ENCODE measurements at regions not wholly inside any gene's neighbourhood (a gene's known extent, or its start where the extent isn't known, plus 50 kb on each side); places are given as distances from the start of the nearest gene placed in this dataset.

DNA sequence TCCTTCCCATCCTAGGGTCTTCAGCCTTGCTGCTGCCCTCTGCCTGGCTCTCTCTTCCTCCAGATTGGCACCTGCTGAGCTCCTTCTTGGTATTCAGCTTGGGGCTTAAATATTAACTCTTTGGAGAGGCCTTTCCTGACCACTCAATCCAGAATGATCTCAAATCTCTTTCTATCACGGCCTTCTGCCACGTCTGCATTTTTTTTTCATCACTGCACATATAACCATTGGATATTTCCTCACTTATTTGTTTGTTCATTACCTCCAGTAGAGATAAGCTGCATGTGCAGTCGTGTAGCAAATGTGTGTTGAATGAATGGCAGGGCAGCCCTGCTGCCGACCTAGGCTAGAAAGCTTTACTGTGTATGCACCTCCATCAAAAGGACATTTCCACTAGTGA, 51.6 kb upstream of the MPP7 start:
- Histone ChIP-seq H3K4me1 (no peaks in the 10 kb centered on the region), H3K79me2 (ENCODE audit: low read depth) (no peaks in the 10 kb centered on the region), H3K9me3 (ENCODE audit: low read depth) (no peaks in the 10 kb centered on the region), H3F3A (ENCODE audit: low read depth) (no peaks in the 10 kb centered on the region), H3K9ac (no peak overlapping the region), H2AFZ (replicated peaks) (no peak overlapping the region), H3K27me3 (no peaks in the 10 kb centered on the region), H3K4me3 (no peak overlapping the region), H3K4me2 (no peak overlapping the region), H4K20me1 (ENCODE audit: low read depth) (no peaks in the 10 kb centered on the region), H3K36me3 (no peaks in the 10 kb centered on the region), H3K27ac (no peak overlapping the region)
- no peaks in the 10 kb centered on the region for H3K36me3 Mint-ChIP-seq
- DNase-seq (ENCODE audit: low spot score): no peak
- H3K4me1 Mint-ChIP-seq: no peaks in the 10 kb centered on the region
- no peak overlapping the region for H3K4me3 Mint-ChIP-seq
- no peak overlapping the region for H3K27ac Mint-ChIP-seq
- no peak for TF ChIP-seq EZH2 (IDR thresholded peaks at IDR 0.05)
- TF ChIP-seq, protein P1, sequence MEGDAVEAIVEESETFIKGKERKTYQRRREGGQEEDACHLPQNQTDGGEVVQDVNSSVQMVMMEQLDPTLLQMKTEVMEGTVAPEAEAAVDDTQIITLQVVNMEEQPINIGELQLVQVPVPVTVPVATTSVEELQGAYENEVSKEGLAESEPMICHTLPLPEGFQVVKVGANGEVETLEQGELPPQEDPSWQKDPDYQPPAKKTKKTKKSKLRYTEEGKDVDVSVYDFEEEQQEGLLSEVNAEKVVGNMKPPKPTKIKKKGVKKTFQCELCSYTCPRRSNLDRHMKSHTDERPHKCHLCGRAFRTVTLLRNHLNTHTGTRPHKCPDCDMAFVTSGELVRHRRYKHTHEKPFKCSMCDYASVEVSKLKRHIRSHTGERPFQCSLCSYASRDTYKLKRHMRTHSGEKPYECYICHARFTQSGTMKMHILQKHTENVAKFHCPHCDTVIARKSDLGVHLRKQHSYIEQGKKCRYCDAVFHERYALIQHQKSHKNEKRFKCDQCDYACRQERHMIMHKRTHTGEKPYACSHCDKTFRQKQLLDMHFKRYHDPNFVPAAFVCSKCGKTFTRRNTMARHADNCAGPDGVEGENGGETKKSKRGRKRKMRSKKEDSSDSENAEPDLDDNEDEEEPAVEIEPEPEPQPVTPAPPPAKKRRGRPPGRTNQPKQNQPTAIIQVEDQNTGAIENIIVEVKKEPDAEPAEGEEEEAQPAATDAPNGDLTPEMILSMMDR (IDR thresholded peaks at IDR 0.05): no peak
- TF ChIP-seq EZH2phosphoT487 (IDR thresholded peaks at IDR 0.05): no peak
- no peaks in the 10 kb centered on the region for H3K9me3 Mint-ChIP-seq
- peaks cover 3% of the 10 kb centered on the region for H3K27me3 Mint-ChIP-seq (ENCODE audit: insufficient read depth, low read depth)

DNA sequence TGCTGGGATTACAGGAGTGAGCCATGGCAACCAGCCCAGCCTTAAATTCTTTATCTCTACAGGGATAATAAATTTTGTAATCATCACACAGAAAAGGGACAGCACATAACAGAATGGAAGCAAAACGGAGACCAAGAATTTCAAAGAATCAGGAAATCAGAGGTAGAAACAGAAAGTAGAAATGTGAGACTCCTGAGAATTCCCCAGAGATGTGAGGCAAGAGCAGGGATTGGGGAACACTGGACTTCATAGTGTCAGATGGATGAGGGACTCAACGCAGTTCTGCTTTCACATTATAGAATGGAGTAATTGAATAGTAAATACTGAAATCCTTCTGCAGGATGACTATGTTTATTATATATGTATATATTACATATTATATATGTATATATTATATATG, 52.5 kb upstream of the MPP7 start:
- H3K27me3 Mint-ChIP-seq (ENCODE audit: insufficient read depth, low read depth): peaks cover 3% of the 10 kb centered on the region
- Histone ChIP-seq H3K9ac (no peak overlapping the region), H2AFZ (replicated peaks) (no peak overlapping the region), H3K36me3 (no peaks in the 10 kb centered on the region), H3K4me2 (no peak overlapping the region), H3K4me1 (no peaks in the 10 kb centered on the region), H3F3A (ENCODE audit: low read depth) (no peaks in the 10 kb centered on the region), H3K27ac (no peak overlapping the region), H3K9me3 (ENCODE audit: low read depth) (no peaks in the 10 kb centered on the region), H3K79me2 (ENCODE audit: low read depth) (no peaks in the 10 kb centered on the region), H3K4me3 (no peak overlapping the region), H4K20me1 (ENCODE audit: low read depth) (no peaks in the 10 kb centered on the region), H3K27me3 (no peaks in the 10 kb centered on the region)
- H3K9me3 Mint-ChIP-seq: no peaks in the 10 kb centered on the region
- no peaks in the 10 kb centered on the region for H3K36me3 Mint-ChIP-seq
- no peak for TF ChIP-seq EZH2phosphoT487 (IDR thresholded peaks at IDR 0.05)
- TF ChIP-seq, protein P1 (IDR thresholded peaks at IDR 0.05): no peak
- no peak for TF ChIP-seq EZH2 (IDR thresholded peaks at IDR 0.05)
- no peak for DNase-seq (ENCODE audit: low spot score)
- H3K4me3 Mint-ChIP-seq: no peak overlapping the region
- no peak overlapping the region for H3K27ac Mint-ChIP-seq
- no peaks in the 10 kb centered on the region for H3K4me1 Mint-ChIP-seq

DNA sequence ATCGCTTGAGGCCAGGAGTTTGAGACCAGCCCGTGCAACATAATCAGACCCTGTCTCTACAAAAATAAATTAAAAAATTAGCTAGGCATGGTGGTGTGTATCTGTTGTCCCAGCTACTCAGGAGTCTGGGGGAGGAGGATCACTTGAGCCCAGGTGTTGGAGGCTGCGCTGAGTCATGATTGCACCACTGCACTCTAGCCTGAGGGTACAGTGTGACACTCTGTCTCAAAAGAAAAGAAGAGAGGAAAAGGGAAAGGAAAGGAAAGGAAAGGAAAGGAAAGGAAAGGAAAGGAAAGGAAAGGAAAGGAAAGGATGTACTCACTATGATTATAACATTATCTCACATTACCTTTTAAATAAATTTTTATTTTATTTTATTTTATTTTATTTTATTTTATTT, 56.5 kb upstream of the MPP7 start:
- no peak overlapping the region for H3K4me3 Mint-ChIP-seq
- Histone ChIP-seq H3K36me3 (no peaks in the 10 kb centered on the region), H3K9me3 (ENCODE audit: low read depth) (no peaks in the 10 kb centered on the region), H3F3A (ENCODE audit: low read depth) (no peaks in the 10 kb centered on the region), H2AFZ (replicated peaks) (no peak overlapping the region), H3K27me3 (no peaks in the 10 kb centered on the region), H3K9ac (no peak overlapping the region), H3K4me1 (no peaks in the 10 kb centered on the region), H4K20me1 (ENCODE audit: low read depth) (no peaks in the 10 kb centered on the region), H3K79me2 (ENCODE audit: low read depth) (no peaks in the 10 kb centered on the region), H3K4me3 (no peak overlapping the region), H3K27ac (no peak overlapping the region), H3K4me2 (no peak overlapping the region)
- no peak overlapping the region for H3K27ac Mint-ChIP-seq
- no peaks in the 10 kb centered on the region for H3K36me3 Mint-ChIP-seq
- H3K9me3 Mint-ChIP-seq: no peaks in the 10 kb centered on the region
- TF ChIP-seq, protein P1 (IDR thresholded peaks at IDR 0.05): no peak
- TF ChIP-seq EZH2 (IDR thresholded peaks at IDR 0.05): no peak
- TF ChIP-seq EZH2phosphoT487 (IDR thresholded peaks at IDR 0.05): no peak
- peaks cover 6% of the 10 kb centered on the region for H3K27me3 Mint-ChIP-seq (ENCODE audit: insufficient read depth, low read depth)
- H3K4me1 Mint-ChIP-seq: no peaks in the 10 kb centered on the region
- no peak for DNase-seq (ENCODE audit: low spot score)

DNA sequence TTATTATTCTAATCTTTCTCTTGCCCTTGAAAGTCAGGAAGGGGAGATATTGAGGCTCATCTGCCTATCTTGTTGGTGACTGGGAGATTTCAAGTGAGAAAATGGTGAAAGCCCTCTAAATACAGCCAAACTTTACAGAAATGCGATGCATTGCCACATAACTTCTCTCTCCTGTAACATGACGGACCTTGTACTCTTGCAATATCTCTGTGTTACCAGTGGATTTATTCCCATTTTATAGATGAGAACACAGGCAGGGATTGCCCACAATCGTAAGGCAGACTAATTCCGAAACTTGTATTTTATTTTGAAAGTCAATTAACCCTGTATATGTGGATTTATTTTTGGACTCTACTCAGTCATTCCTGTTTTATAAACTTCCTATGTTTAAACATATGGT, 57.3 kb upstream of the MPP7 start:
- H3K4me2 ChIP-seq: no peak overlapping the region
- H3F3A ChIP-seq (ENCODE audit: low read depth): no peaks in the 10 kb centered on the region
- no peak for DNase-seq (ENCODE audit: low spot score)
- H2AFZ ChIP-seq (replicated peaks): peak overlapping the region; percentile 50
- no peaks in the 10 kb centered on the region for H3K36me3 Mint-ChIP-seq
- TF ChIP-seq, protein P1 (IDR thresholded peaks at IDR 0.05): no peak
- TF ChIP-seq EZH2phosphoT487 (IDR thresholded peaks at IDR 0.05): no peak
- TF ChIP-seq EZH2 (IDR thresholded peaks at IDR 0.05): no peak
- no peaks in the 10 kb centered on the region for H3K27me3 ChIP-seq
- H3K9me3 ChIP-seq (ENCODE audit: low read depth): no peaks in the 10 kb centered on the region
- H3K9me3 Mint-ChIP-seq: no peaks in the 10 kb centered on the region
- H3K4me1 ChIP-seq: no peaks in the 10 kb centered on the region
- H3K79me2 ChIP-seq (ENCODE audit: low read depth): no peaks in the 10 kb centered on the region
- no peak overlapping the region for H3K4me3 ChIP-seq
- H3K9ac ChIP-seq: no peak overlapping the region
- H3K36me3 ChIP-seq: no peaks in the 10 kb centered on the region
- H3K27me3 Mint-ChIP-seq (ENCODE audit: insufficient read depth, low read depth): peaks cover 6% of the 10 kb centered on the region
- H3K4me1 Mint-ChIP-seq: no peaks in the 10 kb centered on the region
- no peak overlapping the region for H3K4me3 Mint-ChIP-seq
- H4K20me1 ChIP-seq (ENCODE audit: low read depth): no peaks in the 10 kb centered on the region
- no peak overlapping the region for H3K27ac ChIP-seq
- no peak overlapping the region for H3K27ac Mint-ChIP-seq

Measured in neural progenitor cell (in vitro differentiated cells).